ENCODE measurements at regions not wholly inside any gene's neighbourhood (a gene's known extent, or its start where the extent isn't known, plus 50 kb on each side); places are given as distances from the start of the nearest gene placed in this dataset.
A peak's percentile ranks its signal among the peaks of the same experiment; 100 is the strongest.

DNA sequence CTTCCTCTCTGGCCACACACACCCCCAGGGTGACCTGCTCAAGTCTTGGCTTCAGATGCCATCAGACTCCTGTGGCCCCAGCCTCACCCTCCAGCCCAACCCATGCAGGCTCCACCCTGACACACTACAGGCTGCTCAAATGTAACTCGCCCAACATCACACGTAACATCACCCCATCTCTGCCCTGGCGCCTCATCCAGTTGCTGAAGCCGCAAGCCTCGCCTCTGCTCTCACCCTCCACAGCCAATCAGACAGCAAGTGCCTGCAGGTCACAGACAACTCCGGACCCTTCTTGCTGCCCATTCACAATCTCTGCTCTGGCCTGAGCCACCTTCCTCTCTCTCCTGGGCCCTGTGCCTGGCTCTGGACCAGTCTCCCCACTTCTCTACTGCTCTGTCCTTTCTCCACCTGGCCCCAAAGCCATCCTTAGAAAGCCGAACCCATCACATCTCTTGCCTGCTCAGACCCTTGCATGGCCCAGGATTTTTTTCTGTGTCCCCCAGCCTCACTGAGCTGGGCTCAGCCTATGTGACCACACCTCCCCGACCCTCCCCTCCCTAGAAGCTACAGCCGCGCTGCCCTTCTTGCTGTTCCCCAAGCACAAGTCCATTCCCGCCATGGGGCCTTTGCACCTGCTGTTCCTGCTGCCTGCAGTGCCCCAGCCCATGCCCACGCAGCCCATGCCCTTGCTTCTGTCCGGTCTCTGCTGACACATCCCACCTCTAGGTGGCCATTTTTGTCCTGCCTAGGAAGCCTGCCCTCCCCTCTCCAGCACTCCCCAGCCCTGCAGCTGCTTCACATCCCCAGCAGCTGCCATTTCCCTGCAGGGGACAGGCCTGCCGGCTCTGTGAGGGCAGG lies 333.9 kb downstream of the CTTN start:
- TF ChIP-seq POLR2AphosphoS5 (IDR thresholded peaks at IDR 0.05; ENCODE audit: low read depth, low read length) (no peak), EGR1 (IDR thresholded peaks at IDR 0.05; ENCODE audit: low read depth) (no peak), SRF (IDR thresholded peaks at IDR 0.05; ENCODE audit: low read depth) (no peak), CBX3 (IDR thresholded peaks at IDR 0.05; ENCODE audit: low read depth) (no peak), SIN3A (IDR thresholded peaks at IDR 0.05; ENCODE audit: low read depth) (no peak), RAD21 (IDR thresholded peaks at IDR 0.05; ENCODE audit: low read depth) (no peak)
- TF ChIP-seq, protein P1, sequence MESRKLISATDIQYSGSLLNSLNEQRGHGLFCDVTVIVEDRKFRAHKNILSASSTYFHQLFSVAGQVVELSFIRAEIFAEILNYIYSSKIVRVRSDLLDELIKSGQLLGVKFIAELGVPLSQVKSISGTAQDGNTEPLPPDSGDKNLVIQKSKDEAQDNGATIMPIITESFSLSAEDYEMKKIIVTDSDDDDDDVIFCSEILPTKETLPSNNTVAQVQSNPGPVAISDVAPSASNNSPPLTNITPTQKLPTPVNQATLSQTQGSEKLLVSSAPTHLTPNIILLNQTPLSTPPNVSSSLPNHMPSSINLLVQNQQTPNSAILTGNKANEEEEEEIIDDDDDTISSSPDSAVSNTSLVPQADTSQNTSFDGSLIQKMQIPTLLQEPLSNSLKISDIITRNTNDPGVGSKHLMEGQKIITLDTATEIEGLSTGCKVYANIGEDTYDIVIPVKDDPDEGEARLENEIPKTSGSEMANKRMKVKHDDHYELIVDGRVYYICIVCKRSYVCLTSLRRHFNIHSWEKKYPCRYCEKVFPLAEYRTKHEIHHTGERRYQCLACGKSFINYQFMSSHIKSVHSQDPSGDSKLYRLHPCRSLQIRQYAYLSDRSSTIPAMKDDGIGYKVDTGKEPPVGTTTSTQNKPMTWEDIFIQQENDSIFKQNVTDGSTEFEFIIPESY (IDR thresholded peaks at IDR 0.05; ENCODE audit: extremely low read depth, insufficient replicate concordance, low read length): no peak
- POLR2A ChIA-PET: no interaction called here
- no peak overlapping the region for H3K27ac ChIP-seq (ENCODE audit: low read depth, low read length)
- no peaks in the 10 kb centered on the region for H4K20me1 ChIP-seq (ENCODE audit: insufficient read depth)
- peaks cover 12 to 19% of the 10 kb centered on the region in 2 experiments for H3K4me1 ChIP-seq (ENCODE audit: control insufficient read depth in 1 of 2, insufficient read depth in 2 of 2, low read length in 2 of 2)
- ATAC-seq: peak; percentile 79
- intact Hi-C loops (cut with micrococcal nuclease): no loop called here
- H3K9me2 ChIP-seq (ENCODE audit: insufficient read depth): no peaks in the 10 kb centered on the region
- DNase-seq (ENCODE audit: low read depth, low spot score): no peak
- BruUV-seq (replicated peaks): no TSS peak
- no peaks in the 10 kb centered on the region for H3K9me3 ChIP-seq (ENCODE audit: control insufficient read depth in 1 of 2, insufficient read depth in 1 of 2, low read depth in 1 of 2, low read length in 2 of 2)
- CTCF ChIA-PET: no interaction called here
- H3K36me3 ChIP-seq (ENCODE audit: control insufficient read depth in 1 of 2, insufficient read depth in 2 of 2, low read length in 2 of 2): no peaks in the 10 kb centered on the region
- H3K4me2 ChIP-seq (ENCODE audit: low read length): peak overlapping the region; percentile 72
- H2AFZ ChIP-seq (ENCODE audit: low read depth, low read length, poor library complexity, severe bottlenecking): no peak overlapping the region
- H3K27me3 ChIP-seq (ENCODE audit: insufficient read depth, low read length): no peaks in the 10 kb centered on the region
- H3K79me2 ChIP-seq (ENCODE audit: insufficient read depth, low read length): no peaks in the 10 kb centered on the region
- RAD21 ChIA-PET (ENCODE audit: low non-redundant PET in 1 of 2, low total read pairs in 2 of 2, uncharacterized antibody in 2 of 2, unreplicated experiment in 2 of 2): no interaction called here
- no peak overlapping the region for H3K9ac ChIP-seq (ENCODE audit: low read length)
- H3K4me3 ChIP-seq (replicated peaks in 1 of 2; ENCODE audit: low read depth in 1 of 2, low read length in 2 of 2): peak overlapping the region in 1 of 2 experiments; percentile 20; a peak in 2 of 4 replicates

DNA sequence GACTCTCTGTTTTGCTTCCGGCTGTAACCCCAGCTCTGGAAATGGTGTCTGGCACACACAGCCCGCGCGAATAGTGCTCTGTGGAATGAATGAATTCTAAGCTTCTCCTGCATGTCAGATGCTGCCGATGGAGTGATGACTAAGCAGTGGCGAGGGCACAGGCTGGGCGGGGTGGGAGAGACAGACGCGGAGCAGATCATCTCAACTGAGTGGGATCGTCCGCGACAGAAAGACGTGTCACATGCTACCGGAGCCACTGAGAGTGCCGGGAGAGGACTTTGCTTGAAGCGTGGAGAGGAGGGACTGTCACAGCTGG lies 334.5 kb downstream of the CTTN start:
- BruUV-seq (replicated peaks): no TSS peak
- Histone ChIP-seq H3K4me1 (ENCODE audit: control insufficient read depth in 1 of 2, insufficient read depth in 2 of 2, low read length in 2 of 2) (peaks cover 12 to 19% of the 10 kb centered on the region in 2 experiments), H3K9me3 (ENCODE audit: control insufficient read depth in 1 of 2, insufficient read depth in 1 of 2, low read depth in 1 of 2, low read length in 2 of 2) (no peaks in the 10 kb centered on the region), H3K79me2 (ENCODE audit: insufficient read depth, low read length) (no peaks in the 10 kb centered on the region), H3K4me3 (replicated peaks in 1 of 2; ENCODE audit: low read depth in 1 of 2, low read length in 2 of 2) (peak overlapping the region in 1 of 2 experiments; percentile 20; a peak in 2 of 4 replicates), H4K20me1 (ENCODE audit: insufficient read depth) (no peaks in the 10 kb centered on the region), H3K9ac (ENCODE audit: low read length) (no peak overlapping the region), H3K36me3 (ENCODE audit: control insufficient read depth in 1 of 2, insufficient read depth in 2 of 2, low read length in 2 of 2) (no peaks in the 10 kb centered on the region), H3K4me2 (ENCODE audit: low read length) (peak overlapping the region; percentile 72), H2AFZ (ENCODE audit: low read depth, low read length, poor library complexity, severe bottlenecking) (no peak overlapping the region), H3K27ac (ENCODE audit: low read depth, low read length) (no peak overlapping the region), H3K27me3 (ENCODE audit: insufficient read depth, low read length) (no peaks in the 10 kb centered on the region), H3K9me2 (ENCODE audit: insufficient read depth) (no peaks in the 10 kb centered on the region)
- DNase-seq (ENCODE audit: low read depth, low spot score): peak; percentile 8
- peak; percentile 79 for ATAC-seq
- ChIA-PET POLR2A (no interaction called here), CTCF (no interaction called here), RAD21 (ENCODE audit: low non-redundant PET in 1 of 2, low total read pairs in 2 of 2, uncharacterized antibody in 2 of 2, unreplicated experiment in 2 of 2) (no interaction called here)
- intact Hi-C loops (cut with micrococcal nuclease): no loop called here
- TF ChIP-seq SRF (IDR thresholded peaks at IDR 0.05; ENCODE audit: low read depth) (no peak), ZFX (IDR thresholded peaks at IDR 0.05) (no peak), CBX3 (IDR thresholded peaks at IDR 0.05; ENCODE audit: low read depth) (no peak), SP1 (IDR thresholded peaks at IDR 0.05; ENCODE audit: low read depth) (no peak), FOSL1 (IDR thresholded peaks at IDR 0.05; ENCODE audit: low read depth) (no peak), POLR2AphosphoS5 (IDR thresholded peaks at IDR 0.05; ENCODE audit: low read depth, low read length) (no peak), ZNF274 (IDR thresholded peaks at IDR 0.05; ENCODE audit: low read depth, low read length) (no peak), TCF7L2 (IDR thresholded peaks at IDR 0.05; ENCODE audit: borderline replicate concordance, extremely low read depth, insufficient read depth, insufficient read length) (no peak), SIN3A (IDR thresholded peaks at IDR 0.05; ENCODE audit: low read depth) (no peak), JUND (IDR thresholded peaks at IDR 0.05) (no peak)
- TF ChIP-seq, protein P2, sequence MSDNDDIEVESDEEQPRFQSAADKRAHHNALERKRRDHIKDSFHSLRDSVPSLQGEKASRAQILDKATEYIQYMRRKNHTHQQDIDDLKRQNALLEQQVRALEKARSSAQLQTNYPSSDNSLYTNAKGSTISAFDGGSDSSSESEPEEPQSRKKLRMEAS (IDR thresholded peaks at IDR 0.05): no peak
